Mucosa of descending colon (tissue), 3 donors: ENCODE measurements at regions not wholly inside any gene's neighbourhood (a gene's known extent, or its start where the extent isn't known, plus 50 kb on each side); places are given as distances from the start of the nearest gene placed in this dataset.

Experiments
- ATAC-seq: fragments of 200-7000 bp; cut with Tn5 transposase; one replicate; pipeline ENCODE4 v1.9.1; 2020; ENCODE audit warnings: mild to moderate bottlenecking, moderate library complexity
- DNase-seq, 3 donors: peaks; one replicate each; pipeline ENCODE4 v3.0.0-alpha.2; 2020
- H3K36me3 ChIP-seq: fragments of 200-600 bp; one replicate; pipeline ENCODE4 v1.8.0; 2021; ENCODE audit warnings: low read depth, mild to moderate bottlenecking
- H3K4me1 ChIP-seq: fragments of 200-600 bp; one replicate; pipeline ENCODE4 v1.8.0; 2021; ENCODE audit warnings: low read depth, mild to moderate bottlenecking
- H3K4me3 ChIP-seq: fragments of 200-600 bp; one replicate; pipeline ENCODE4 v1.8.0; 2021; ENCODE audit warnings: mild to moderate bottlenecking
- H3K9me3 ChIP-seq: fragments of 200-600 bp; one replicate; pipeline ENCODE4 v1.8.0; 2021; ENCODE audit warnings: mild to moderate bottlenecking
- intact Hi-C, 2 donors: fragments of 100-400 bp; cut with DNase I in 1 of 2; cut with micrococcal nuclease in 1 of 2; formaldehyde crosslinking; loops; one replicate each; pipeline versions ENCODE4 v1.11.0 to v1.11.1; 2022; cut with DNase I, micrococcal nuclease
- TF ChIP-seq, protein P1 (sequence below): fragments of 200-600 bp; IDR thresholded peaks from one replicate; pipeline ENCODE4 v1.8.0; 2022; ENCODE audit warnings: antibody characterized with exemption, mild to moderate bottlenecking
- donor health status: DM: no; HTN: no; CAD: no; lungs with moderate emphysema.
- donor health status: DM: no; HTN: no; CAD: no.
- donor health status: DM: no; HTN: yes; CAD: no.

DNA sequence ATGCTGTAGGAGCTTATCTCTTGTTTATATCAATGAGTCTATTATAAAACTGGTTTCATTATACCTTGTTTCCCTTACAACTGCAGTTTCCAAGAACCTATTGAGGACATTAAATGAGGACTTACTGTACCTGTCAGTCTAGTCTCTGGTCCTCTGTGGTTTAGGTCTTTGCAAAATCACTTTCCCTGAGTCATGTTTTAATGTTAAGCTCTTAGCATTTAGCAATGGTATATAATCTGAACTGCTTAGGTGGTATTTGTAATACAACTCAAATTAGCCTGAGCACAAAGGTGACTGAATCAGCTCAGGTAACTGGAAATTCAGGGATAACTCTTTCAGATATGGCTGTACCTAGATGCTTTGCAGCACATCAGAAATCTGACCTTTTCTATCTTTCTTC, 418.3 kb upstream of the SPRED2 start:
- intact Hi-C loops: no loop called here
- Histone ChIP-seq H3K9me3 (no peaks in the 10 kb centered on the region), H3K36me3 (no peaks in the 10 kb centered on the region), H3K4me3 (no peak overlapping the region), H3K4me1 (no peaks in the 10 kb centered on the region)
- ATAC-seq (no peak), DNase-seq (no peak)
- TF ChIP-seq, protein P1, sequence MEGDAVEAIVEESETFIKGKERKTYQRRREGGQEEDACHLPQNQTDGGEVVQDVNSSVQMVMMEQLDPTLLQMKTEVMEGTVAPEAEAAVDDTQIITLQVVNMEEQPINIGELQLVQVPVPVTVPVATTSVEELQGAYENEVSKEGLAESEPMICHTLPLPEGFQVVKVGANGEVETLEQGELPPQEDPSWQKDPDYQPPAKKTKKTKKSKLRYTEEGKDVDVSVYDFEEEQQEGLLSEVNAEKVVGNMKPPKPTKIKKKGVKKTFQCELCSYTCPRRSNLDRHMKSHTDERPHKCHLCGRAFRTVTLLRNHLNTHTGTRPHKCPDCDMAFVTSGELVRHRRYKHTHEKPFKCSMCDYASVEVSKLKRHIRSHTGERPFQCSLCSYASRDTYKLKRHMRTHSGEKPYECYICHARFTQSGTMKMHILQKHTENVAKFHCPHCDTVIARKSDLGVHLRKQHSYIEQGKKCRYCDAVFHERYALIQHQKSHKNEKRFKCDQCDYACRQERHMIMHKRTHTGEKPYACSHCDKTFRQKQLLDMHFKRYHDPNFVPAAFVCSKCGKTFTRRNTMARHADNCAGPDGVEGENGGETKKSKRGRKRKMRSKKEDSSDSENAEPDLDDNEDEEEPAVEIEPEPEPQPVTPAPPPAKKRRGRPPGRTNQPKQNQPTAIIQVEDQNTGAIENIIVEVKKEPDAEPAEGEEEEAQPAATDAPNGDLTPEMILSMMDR: no peak

DNA sequence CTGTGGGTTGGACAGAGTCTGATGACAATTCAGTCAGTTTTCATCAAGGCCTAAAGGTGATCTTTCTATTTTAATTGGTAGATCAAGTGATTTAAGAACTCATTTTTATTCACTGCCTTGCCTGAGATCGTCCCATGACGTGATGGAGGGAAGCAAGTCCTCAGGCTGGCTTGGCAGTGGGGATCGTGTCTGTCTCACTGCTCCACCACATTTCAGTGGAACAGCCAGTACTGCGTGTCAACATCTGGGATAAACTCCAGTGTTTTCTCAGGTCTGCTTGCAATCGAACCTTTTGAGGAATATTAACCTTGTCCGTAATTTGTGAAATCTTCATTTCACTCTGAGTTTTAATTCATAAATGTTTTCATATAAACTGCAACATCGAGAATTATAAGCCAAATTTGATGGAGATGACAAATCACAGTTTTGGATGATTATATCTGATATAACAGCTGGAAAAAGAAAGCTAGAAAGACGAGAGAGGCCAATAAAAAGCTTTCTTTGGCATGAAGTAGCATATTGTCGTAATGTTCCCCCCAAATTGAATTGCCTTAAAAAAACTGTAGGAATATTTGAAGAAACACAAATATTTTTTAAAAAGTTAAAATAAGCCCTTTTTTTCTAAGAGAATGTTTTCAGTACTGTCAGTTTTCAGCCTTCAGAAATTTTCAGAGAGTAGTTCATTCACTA, 414.7 kb upstream of the SPRED2 start:
- DNase-seq: no peak

DNA sequence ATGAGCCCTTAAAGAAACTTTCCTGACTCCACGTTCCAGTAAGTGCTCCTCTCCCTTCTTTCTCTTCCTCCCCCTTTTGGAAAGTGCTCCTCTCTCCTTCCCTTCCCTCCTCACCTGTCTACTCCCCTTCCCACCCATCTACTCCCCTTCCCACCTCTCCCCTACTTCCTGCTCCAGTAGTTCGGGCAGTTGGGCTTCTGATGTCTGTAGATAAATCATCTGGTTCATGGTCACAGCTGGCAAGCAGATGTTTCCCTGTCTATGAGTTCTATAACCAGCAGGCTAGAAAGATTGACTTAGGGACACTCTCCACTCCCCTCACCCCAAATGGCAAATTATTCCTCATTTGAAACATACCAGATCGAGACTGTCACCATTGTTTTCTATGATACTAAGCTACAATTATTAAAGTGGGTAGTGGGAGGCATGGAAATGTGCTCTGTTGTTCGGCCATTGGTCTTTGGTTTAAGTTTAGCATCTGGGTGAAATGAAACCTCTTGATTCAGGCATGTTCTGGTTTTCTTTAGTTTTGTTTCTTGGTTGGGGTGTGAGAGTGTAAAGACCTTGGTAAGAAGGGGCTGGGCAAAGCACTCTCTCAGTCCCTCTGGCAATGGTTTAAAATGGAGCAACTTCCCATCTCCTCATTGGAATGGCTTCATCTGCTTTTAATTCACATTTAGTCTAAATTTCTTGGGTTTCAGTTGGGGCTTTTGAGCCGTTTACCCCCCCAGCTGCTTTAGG, 413.2 kb upstream of the SPRED2 start:
- TF ChIP-seq, protein P1: no peak
- no peaks in the 10 kb centered on the region for H3K4me1 ChIP-seq
- DNase-seq (no peak), ATAC-seq (no peak)
- H3K4me3 ChIP-seq: no peak overlapping the region
- no peaks in the 10 kb centered on the region for H3K9me3 ChIP-seq
- intact Hi-C loops: no loop called here
- no peaks in the 10 kb centered on the region for H3K36me3 ChIP-seq

More for the DNA sequence above, 414.7 kb upstream of the SPRED2 start:
- Histone ChIP-seq H3K9me3 (no peaks in the 10 kb centered on the region), H3K36me3 (no peaks in the 10 kb centered on the region), H3K4me3 (no peak overlapping the region), H3K4me1 (no peaks in the 10 kb centered on the region)
- TF ChIP-seq, protein P1: no peak
- no peak for ATAC-seq
- intact Hi-C loops: no loop called here

DNA sequence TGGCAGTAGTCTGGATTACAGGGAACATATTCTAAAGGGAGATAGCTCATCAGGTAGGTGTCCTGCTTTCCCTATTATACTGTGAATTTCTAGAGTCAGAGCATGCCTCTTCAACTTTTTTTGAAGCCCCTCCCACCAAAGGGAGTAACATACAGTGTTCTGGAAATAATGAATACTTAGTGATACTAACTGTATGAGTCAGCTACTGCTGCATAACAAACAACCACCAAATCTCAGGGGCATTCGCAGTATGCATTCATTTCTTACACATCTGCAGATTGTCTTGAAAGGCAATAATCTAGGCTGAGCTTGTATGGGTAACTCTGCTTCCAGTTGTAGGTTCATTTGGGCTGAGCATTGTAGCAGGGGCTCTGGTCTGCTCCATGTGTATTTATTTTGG, 409.7 kb upstream of the SPRED2 start:
- no peaks in the 10 kb centered on the region for H3K9me3 ChIP-seq
- H3K4me3 ChIP-seq: no peak overlapping the region
- no peaks in the 10 kb centered on the region for H3K4me1 ChIP-seq
- TF ChIP-seq, protein P1: no peak
- ATAC-seq (no peak), DNase-seq (no peak)
- intact Hi-C loops: no loop called here
- H3K36me3 ChIP-seq: no peaks in the 10 kb centered on the region

DNA sequence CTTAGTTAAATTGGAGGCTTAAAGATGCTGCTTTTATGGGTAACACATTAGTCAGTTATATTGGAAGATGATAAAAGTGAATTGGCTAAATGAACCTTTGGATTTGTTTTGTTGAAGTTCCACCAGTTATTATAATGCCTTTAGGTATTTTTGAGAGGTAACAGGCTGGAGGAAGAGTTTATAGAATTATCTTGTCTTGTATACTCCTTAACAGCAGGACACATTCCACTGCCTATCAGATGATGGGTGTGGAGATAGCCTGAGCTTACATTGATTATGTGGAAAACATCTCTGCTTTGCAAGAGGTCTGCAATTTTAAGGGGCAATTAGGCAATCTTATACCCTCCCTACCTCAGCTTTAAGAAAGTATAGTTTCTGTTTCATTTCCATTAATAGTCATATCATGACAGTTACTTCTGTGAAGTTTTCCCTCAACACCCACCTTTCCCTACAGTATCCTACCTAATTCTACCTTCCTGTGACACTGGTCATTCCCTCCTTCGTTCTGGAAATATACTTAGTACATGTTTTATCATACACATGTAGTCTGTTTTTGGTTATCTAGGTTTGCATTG, 403.7 kb upstream of the SPRED2 start:
- no peaks in the 10 kb centered on the region for H3K9me3 ChIP-seq
- DNase-seq (no peak), ATAC-seq (no peak)
- intact Hi-C loops: no loop called here
- H3K4me3 ChIP-seq: no peak overlapping the region
- H3K36me3 ChIP-seq: no peaks in the 10 kb centered on the region
- TF ChIP-seq, protein P1: no peak
- H3K4me1 ChIP-seq: no peaks in the 10 kb centered on the region
